Mesodermal cell (in vitro differentiated cells): ENCODE measurements at regions not wholly inside any gene's neighbourhood (a gene's known extent, or its start where the extent isn't known, plus 50 kb on each side); places are given as distances from the start of the nearest gene placed in this dataset.

Experiments
- H3K27ac ChIP-seq: 2 replicates; pipeline ENCODE4 v1.7.0; 2013; ENCODE audit warnings: mild to moderate bottlenecking, low read depth, low read length, moderate library complexity; ENCODE audit not compliant: severe bottlenecking
- H3K36me3 ChIP-seq: 2 replicates; pipeline ENCODE4 v1.7.1; 2013; ENCODE audit warnings: mild to moderate bottlenecking, low read length, moderate library complexity; ENCODE audit not compliant: control insufficient read depth, insufficient read depth
- H3K4me1 ChIP-seq: one replicate; pipeline ENCODE4 v1.7.1; 2013; ENCODE audit warnings: mild to moderate bottlenecking, low read length; ENCODE audit not compliant: insufficient read depth, control insufficient read depth, poor library complexity, severe bottlenecking
- H3K4me3 ChIP-seq: 2 replicates; pipeline ENCODE4 v1.7.0; 2013; ENCODE audit warnings: low read length, control low read depth, mild to moderate bottlenecking; ENCODE audit not compliant: insufficient read depth, poor library complexity, severe bottlenecking; ENCODE audit errors: extremely low read depth
- H3K9me3 ChIP-seq: 2 replicates; pipeline ENCODE4 v1.7.1; 2013; ENCODE audit warnings: mild to moderate bottlenecking, low read length, moderate library complexity; ENCODE audit not compliant: control insufficient read depth
- WGBS, 2 experiments: methylation state at CpG; one replicate each; pipeline ENCODE4 v1.1.5; 2013; ENCODE audit warnings: missing lambda C conversion rate in 2 of 2; ENCODE audit not compliant: insufficient coverage in 2 of 2; 5-methylcytosine and 5-hydroxymethylcytosine counted together

DNA sequence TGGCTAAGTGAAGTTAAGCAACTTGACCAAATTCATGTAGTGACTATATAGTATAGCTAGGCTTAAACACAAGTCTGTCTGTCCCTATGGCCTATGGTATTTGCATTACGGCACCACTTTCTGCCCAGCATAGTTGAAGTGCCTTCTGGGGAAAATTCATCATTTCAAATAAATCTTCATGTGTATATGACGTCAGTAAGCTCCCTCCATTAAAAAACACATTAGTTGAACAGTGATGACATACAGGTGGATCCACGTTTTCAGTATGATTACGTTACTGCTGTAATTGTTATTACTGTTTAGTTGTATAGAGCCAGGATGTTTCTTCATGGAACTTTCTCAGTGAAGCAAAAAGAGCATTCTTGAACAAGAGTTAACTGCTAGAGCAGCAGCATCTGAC is 96.2 kb downstream of the TENT5A start:
- H3K27ac ChIP-seq, result no peak overlapping the region
- whole genome bisulfite sequencing, 2 experiments, result 82 to 89% methylated on average over 2 to 3 of the region's 4 CpGs
- no peaks in the 10 kb centered on the region for H3K9me3 ChIP-seq

DNA sequence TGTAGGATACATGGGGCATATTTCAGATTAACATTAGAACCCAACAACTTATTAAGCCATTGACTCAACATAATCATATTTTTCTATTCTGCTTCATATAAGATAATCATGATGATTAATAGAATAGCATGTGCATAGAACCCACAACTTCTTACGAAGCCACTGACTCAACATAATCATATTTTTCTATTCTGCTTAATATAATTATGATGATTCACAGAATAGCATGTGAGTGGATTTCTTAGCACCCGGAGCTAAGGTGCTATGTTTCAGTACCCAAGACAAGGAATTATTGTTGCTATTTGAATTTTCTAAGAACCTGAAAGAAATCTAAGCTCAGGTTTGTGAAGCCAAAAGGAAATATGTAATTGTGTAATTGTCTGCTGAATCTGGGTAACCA is 96.8 kb downstream of the TENT5A start:
- H3K4me3 ChIP-seq, result no peak overlapping the region
- no peak overlapping the region for H3K27ac ChIP-seq
- H3K36me3 ChIP-seq, result no peaks in the 10 kb centered on the region
- WGBS, 2 experiments, result 100% methylated on average over 1 of the region's 2 CpGs; no CpG with 5 or more reads in 1 of the 2 experiments
- no peaks in the 10 kb centered on the region for H3K4me1 ChIP-seq
- no peaks in the 10 kb centered on the region for H3K9me3 ChIP-seq

More for the DNA sequence above, 96.2 kb downstream of the TENT5A start:
- no peaks in the 10 kb centered on the region for H3K36me3 ChIP-seq
- H3K4me1 ChIP-seq, result no peaks in the 10 kb centered on the region
- H3K4me3 ChIP-seq, result no peak overlapping the region

DNA sequence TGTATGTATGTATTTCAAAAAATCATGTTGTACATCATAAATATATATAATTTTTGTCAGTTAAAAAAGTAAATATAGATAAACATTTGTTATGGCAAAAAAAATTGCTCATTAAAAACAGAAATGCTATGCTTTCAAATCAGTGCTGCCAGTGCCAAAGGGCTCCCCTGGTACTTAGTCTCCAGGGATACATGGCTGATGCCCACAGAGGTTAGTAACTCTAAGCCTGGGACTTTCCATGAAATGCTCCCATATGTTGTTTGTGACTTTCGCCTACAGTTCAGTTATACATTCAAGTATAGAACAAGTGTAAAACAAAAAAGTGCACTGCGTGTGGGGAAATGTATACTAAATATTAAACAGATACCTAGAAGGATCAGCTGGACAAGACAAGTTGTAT is 104.0 kb downstream of the TENT5A start:
- H3K36me3 ChIP-seq, result no peaks in the 10 kb centered on the region
- no peak overlapping the region for H3K27ac ChIP-seq
- no peaks in the 10 kb centered on the region for H3K9me3 ChIP-seq
- no peak overlapping the region for H3K4me3 ChIP-seq
- H3K4me1 ChIP-seq, result no peaks in the 10 kb centered on the region
- no CpG with 5 or more reads among the region's 2 CpGs for WGBS, 2 experiments

DNA sequence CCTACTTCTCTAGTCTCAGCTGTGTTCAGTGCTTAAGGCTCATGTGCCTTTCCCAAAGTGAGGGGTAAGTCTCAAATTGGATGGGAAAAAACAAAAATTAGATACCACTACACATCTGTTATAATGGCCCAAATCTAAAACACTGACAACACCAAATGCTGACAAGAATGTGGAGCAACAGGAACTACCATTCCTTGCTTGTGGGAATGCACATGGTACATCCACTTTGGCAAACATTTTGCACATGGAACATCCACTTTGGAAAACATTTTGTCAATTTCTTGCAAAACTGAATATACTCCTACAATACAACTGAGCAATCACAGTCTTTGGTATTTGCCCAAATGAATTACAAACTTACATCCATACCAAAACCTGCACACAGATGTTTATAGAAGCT is 109.3 kb downstream of the TENT5A start:
- no peaks in the 10 kb centered on the region for H3K4me1 ChIP-seq
- H3K36me3 ChIP-seq, result no peaks in the 10 kb centered on the region

GRCh38 chr6:81640891-81641290 is 111.6 kb downstream of the TENT5A start:
- no peaks in the 10 kb centered on the region for H3K36me3 ChIP-seq
- no peaks in the 10 kb centered on the region for H3K4me1 ChIP-seq
- 88 to 100% methylated on average over 1 of the region's 1 CpG for WGBS, 2 experiments
- no peaks in the 10 kb centered on the region for H3K9me3 ChIP-seq
- no peak overlapping the region for H3K4me3 ChIP-seq
- H3K27ac ChIP-seq, result no peak overlapping the region

More for the DNA sequence above, 109.3 kb downstream of the TENT5A start:
- Histone ChIP-seq H3K27ac (no peak overlapping the region), H3K4me3 (no peak overlapping the region), H3K9me3 (no peaks in the 10 kb centered on the region)

DNA sequence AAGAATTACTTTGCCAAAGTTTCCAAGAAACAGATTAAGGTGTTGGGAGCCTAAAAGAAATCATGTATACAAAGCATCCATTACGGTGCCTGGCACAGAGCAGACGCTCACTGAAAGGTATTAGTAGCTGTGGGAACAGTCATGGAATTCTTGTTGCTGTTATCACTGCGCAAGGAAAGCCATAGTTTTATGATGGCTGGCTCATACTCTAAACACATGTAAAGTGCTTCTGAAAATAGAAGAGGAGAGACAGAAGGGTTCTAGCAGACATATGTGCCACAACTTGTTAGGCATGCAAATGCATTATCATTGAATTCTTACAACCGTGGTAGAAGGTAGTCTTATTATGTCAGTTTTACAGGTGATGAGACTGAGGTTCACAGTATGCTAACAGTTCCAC is 112.4 kb downstream of the TENT5A start:
- 86 to 100% methylated on average over 1 to 2 of the region's 4 CpGs for WGBS, 2 experiments
- Histone ChIP-seq H3K4me1 (no peaks in the 10 kb centered on the region), H3K27ac (no peak overlapping the region), H3K36me3 (no peaks in the 10 kb centered on the region), H3K9me3 (no peaks in the 10 kb centered on the region), H3K4me3 (no peak overlapping the region)

DNA sequence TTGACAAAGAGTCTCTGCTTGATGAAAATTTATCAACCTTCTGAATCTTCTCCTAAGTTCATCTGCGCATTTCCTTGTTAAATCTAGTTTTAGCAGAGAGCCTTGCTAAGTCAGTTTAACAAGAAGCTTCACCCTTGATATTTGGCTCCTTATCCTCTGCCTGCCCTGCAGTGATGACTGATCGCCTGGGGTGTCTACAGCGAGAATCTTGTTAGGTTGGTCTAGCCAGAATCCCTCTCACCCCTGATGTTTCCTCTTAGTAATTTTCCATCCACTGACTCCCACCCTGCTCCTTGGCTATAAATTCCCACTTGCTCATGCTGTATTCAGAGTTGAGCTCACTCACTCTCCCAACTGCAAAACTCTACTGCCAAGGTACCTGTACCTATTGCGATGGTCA is 114.1 kb downstream of the TENT5A start:
- 86 to 92% methylated on average over 3 of the region's 4 CpGs for WGBS, 2 experiments
- Histone ChIP-seq H3K27ac (no peak overlapping the region), H3K4me1 (no peaks in the 10 kb centered on the region), H3K9me3 (no peaks in the 10 kb centered on the region), H3K4me3 (no peak overlapping the region), H3K36me3 (no peaks in the 10 kb centered on the region)

- Histone ChIP-seq H3K9me3 (no peaks in the 10 kb centered on the region), H3K4me1 (no peaks in the 10 kb centered on the region), H3K36me3 (no peaks in the 10 kb centered on the region), H3K27ac (no peak overlapping the region), H3K4me3 (no peak overlapping the region)
- WGBS, 2 experiments, result 91% methylated on average over 4 to 5 of the region's 5 CpGs
These were observed 115.4 kb downstream of the TENT5A start for GRCh38 chr6:81636930-81637568.

GRCh38 chr6:81634155-81634880 is 118.2 kb downstream of the TENT5A start:
- WGBS, 2 experiments, result 89 to 93% methylated on average over 3 of the region's 3 CpGs
- Histone ChIP-seq H3K27ac (no peak overlapping the region), H3K36me3 (no peaks in the 10 kb centered on the region), H3K4me3 (no peak overlapping the region), H3K9me3 (no peaks in the 10 kb centered on the region), H3K4me1 (no peaks in the 10 kb centered on the region)

GRCh38 chr6:81633391-81633790 is 119.1 kb downstream of the TENT5A start:
- H3K4me3 ChIP-seq, result no peak overlapping the region
- H3K4me1 ChIP-seq, result no peaks in the 10 kb centered on the region
- H3K27ac ChIP-seq, result no peak overlapping the region
- H3K9me3 ChIP-seq, result no peaks in the 10 kb centered on the region
- H3K36me3 ChIP-seq, result no peaks in the 10 kb centered on the region

DNA sequence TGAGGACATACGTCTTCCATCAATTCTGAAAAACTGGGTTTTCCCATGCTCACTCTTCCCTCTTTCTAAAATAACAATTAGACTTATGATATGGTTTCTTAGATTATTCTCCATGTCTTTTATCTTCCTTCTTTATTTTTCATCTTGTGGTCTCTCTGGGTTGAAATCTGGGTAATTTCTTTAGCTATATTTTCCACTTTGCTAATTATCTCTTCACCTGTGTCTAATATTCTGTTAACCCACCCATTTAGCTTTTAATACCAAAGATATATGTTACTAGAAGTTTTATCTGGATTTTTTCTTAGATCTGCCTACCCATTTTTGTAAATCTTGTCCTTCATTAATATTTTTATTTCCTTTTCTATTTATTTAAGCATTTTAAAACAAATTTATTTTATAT is 121.8 kb downstream of the TENT5A start:
- no peak overlapping the region for H3K4me3 ChIP-seq
- no peaks in the 10 kb centered on the region for H3K9me3 ChIP-seq
- no peak overlapping the region for H3K27ac ChIP-seq
- no CpG with 5 or more reads among the region's 1 CpG for WGBS, 2 experiments
- H3K36me3 ChIP-seq, result no peaks in the 10 kb centered on the region
- no peaks in the 10 kb centered on the region for H3K4me1 ChIP-seq
